HCT116 (cell line): ENCODE measurements at regions not wholly inside any gene's neighbourhood (a gene's known extent, or its start where the extent isn't known, plus 50 kb on each side); places are given as distances from the start of the nearest gene placed in this dataset.
"Not testable (repeated sequence)": the region's sequence is repeated elsewhere in the genome, so short reads cannot be mapped to it uniquely, and the experiment has no call there.

ENCODE experiments used
- ATAC-seq: fragments of 200-7000 bp; cut with Tn5 transposase; 2 replicates; pipeline ENCODE4 v1.9.1; 2020; ENCODE audit warnings: mild to moderate bottlenecking, moderate library complexity
- BruUV-seq: library from RNA; stranded (reverse); fragments of 400-500 nt; replicated peaks from 2 replicates; lab custom pipeline; 2021; lab: Mats Ljungman, UMichigan
- CTCF ChIA-PET: fragments of 300-600 bp; sonication (Branson Sonifier 250); formaldehyde crosslinking; loops from one replicate; lab custom pipeline; 2021; ENCODE audit warnings: antibody characterized with exemption; lab: Charles Lee
- POLR2A ChIA-PET: fragments of 300-600, 350-600 bp; sonication (Branson Sonifier 250); formaldehyde crosslinking; loops from one replicate; lab custom pipeline; 2021; ENCODE audit warnings: antibody characterized with exemption; lab: Charles Lee
- RAD21 ChIA-PET, 2 experiments: fragments of 300-600 bp; sonication (Branson Sonifier 250); formaldehyde crosslinking; loops; one replicate each; lab custom pipeline; 2023; ENCODE audit warnings: low total read pairs in 2 of 2; ENCODE audit not compliant: uncharacterized antibody in 2 of 2, unreplicated experiment in 2 of 2, low non-redundant PET in 1 of 2; lab: Charles Lee
- DNase-seq: peaks from one replicate; pipeline ENCODE4 v3.0.0-alpha.2; 2010; ENCODE audit warnings: low read depth, low spot score
- H2AFZ ChIP-seq: fragments of 200-600 bp; shearing (Covaris generic), sonication (generic); 2 replicates; pipeline ENCODE4 v1.6.1; 2017; ENCODE audit warnings: low read depth, mixed run types, mixed read lengths, antibody characterized with exemption, low read length; ENCODE audit not compliant: poor library complexity, severe bottlenecking
- H3K27ac ChIP-seq: 2 replicates; pipeline ENCODE4 v1.5.1; 2012; ENCODE audit warnings: low read depth, low read length
- H3K27me3 ChIP-seq: fragments of 200-600 bp; sonication (generic); 2 replicates; pipeline ENCODE4 v1.6.1; 2016; ENCODE audit warnings: mixed run types, low read length, mixed read lengths; ENCODE audit not compliant: insufficient read depth
- H3K36me3 ChIP-seq, 2 experiments: fragments of 200-500 bp in 1 of 2; fragments of 200-600 bp in 1 of 2; sonication (Bioruptor generic) in 1 of 2; sonication (generic) in 1 of 2; 2 replicates each; pipeline versions ENCODE4 v1.5.1 to v1.6.1; 2014 to 2016; ENCODE audit warnings: low read length in 2 of 2, inconsistent platforms in 1 of 2, mixed read lengths in 1 of 2, mixed run types in 1 of 2; ENCODE audit not compliant: insufficient read depth in 2 of 2, control insufficient read depth in 1 of 2
- H3K4me1 ChIP-seq, 2 experiments: fragments of 200-600 bp in 1 of 2; sonication (generic) in 1 of 2; 2 replicates each; pipeline versions ENCODE4 v1.5.1 to v1.6.1; 2012 to 2017; ENCODE audit warnings: low read length in 2 of 2, inconsistent platforms in 1 of 2, mild to moderate bottlenecking in 1 of 2, mixed read lengths in 1 of 2, mixed run types in 1 of 2, moderate library complexity in 1 of 2; ENCODE audit not compliant: insufficient read depth in 2 of 2, control insufficient read depth in 1 of 2
- H3K4me2 ChIP-seq: fragments of 200-600 bp; sonication (generic); 2 replicates; pipeline ENCODE4 v1.6.1; 2017; ENCODE audit warnings: mixed run types, low read length, mixed read lengths
- H3K4me3 ChIP-seq, 2 experiments: fragments of 200-600 bp in 1 of 2; sonication (generic) in 1 of 2; replicated peaks in 1 of 2; 2 replicates each; pipeline ENCODE4 v1.5.1; 2011 to 2016; ENCODE audit warnings: low read length in 2 of 2, control low read depth in 1 of 2, low read depth in 1 of 2, mild to moderate bottlenecking in 1 of 2, mixed read lengths in 1 of 2, mixed run types in 1 of 2
- H3K79me2 ChIP-seq: fragments of 200-600 bp; sonication (generic); 2 replicates; pipeline ENCODE4 v1.6.1; 2017; ENCODE audit warnings: mild to moderate bottlenecking, mixed run types, low read length, moderate library complexity, mixed read lengths; ENCODE audit not compliant: insufficient read depth
- H3K9ac ChIP-seq: fragments of 200-600 bp; sonication (generic); 2 replicates; pipeline ENCODE4 v1.6.1; 2016; ENCODE audit warnings: low read length, mixed read lengths
- H3K9me2 ChIP-seq: fragments of 200-600 bp; sonication (generic), shearing (Covaris generic); 2 replicates; pipeline ENCODE4 v1.6.1; 2017; ENCODE audit warnings: mixed run types, mild to moderate bottlenecking, moderate library complexity; ENCODE audit not compliant: insufficient read depth
- H3K9me3 ChIP-seq, 2 experiments: fragments of 200-500 bp in 1 of 2; fragments of 200-600 bp in 1 of 2; sonication (Bioruptor generic) in 1 of 2; sonication (generic) in 1 of 2; 2 replicates each; pipeline ENCODE4 v1.6.1; 2014 to 2017; ENCODE audit warnings: low read length in 2 of 2, mixed read lengths in 2 of 2, inconsistent platforms in 1 of 2, low read depth in 1 of 2, mild to moderate bottlenecking in 1 of 2, mixed run types in 1 of 2, moderate library complexity in 1 of 2; ENCODE audit not compliant: control insufficient read depth in 1 of 2, insufficient read depth in 1 of 2
- H4K20me1 ChIP-seq: fragments of 200-600 bp; sonication (generic), shearing (Covaris generic); 2 replicates; pipeline ENCODE4 v1.6.1; 2017; ENCODE audit warnings: mixed run types, mild to moderate bottlenecking, moderate library complexity; ENCODE audit not compliant: insufficient read depth
- POLR2AphosphoS5 ChIP-seq: IDR thresholded peaks from 2 replicates; pipeline ENCODE4 v1.6.1; 2011; ENCODE audit warnings: mild to moderate bottlenecking, low read depth, low read length, moderate library complexity
- RAD21 ChIP-seq: IDR thresholded peaks from 2 replicates; pipeline ENCODE4 v1.6.1; 2012; ENCODE audit warnings: low read depth, mild to moderate bottlenecking
- SIN3A ChIP-seq: IDR thresholded peaks from 2 replicates; pipeline ENCODE4 v1.6.1; 2012; ENCODE audit warnings: low read depth
- TCF7L2 ChIP-seq: IDR thresholded peaks from 2 replicates; pipeline ENCODE4 v1.7.0; 2011; ENCODE audit warnings: borderline replicate concordance, inconsistent platforms; ENCODE audit not compliant: insufficient read depth, insufficient read length; ENCODE audit errors: extremely low read depth
- intact Hi-C: fragments of 100-400 bp; cut with micrococcal nuclease; formaldehyde crosslinking; loops from 2 replicates; pipeline ENCODE4 v1.10.0; 2022
- TF ChIP-seq, protein P1 (sequence below): IDR thresholded peaks from 2 replicates; pipeline ENCODE4 v1.6.1; 2011; ENCODE audit warnings: mild to moderate bottlenecking, low read length, moderate library complexity; ENCODE audit not compliant: insufficient replicate concordance; ENCODE audit errors: extremely low read depth
- TF ChIP-seq, protein P2 (sequence below): IDR thresholded peaks from 2 replicates; pipeline ENCODE4 v1.6.1; 2012; ENCODE audit warnings: low read depth

DNA sequence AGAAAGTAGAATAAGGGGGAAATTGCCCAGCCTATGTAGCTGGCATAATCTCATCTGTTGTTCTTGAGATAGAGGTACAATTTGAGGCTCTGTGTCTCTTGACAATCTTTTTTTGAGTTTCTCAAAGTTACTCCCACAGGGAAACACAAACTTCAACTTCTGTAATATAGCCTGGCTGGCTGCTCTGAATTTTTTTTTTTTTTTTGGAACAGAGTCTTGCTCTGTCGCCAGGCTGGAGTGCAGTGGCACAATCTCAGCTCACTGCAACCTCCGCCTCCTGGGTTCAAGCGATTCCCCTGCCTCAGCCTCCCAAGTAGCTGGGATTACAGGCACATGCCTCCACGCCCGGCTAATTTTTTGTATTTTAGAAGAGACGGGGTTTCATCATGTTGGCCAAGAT lies 1486.8 kb upstream of the WWC1 start:
- H3K4me1 ChIP-seq, ATAC-seq, H2AFZ ChIP-seq, H3K79me2 ChIP-seq, POLR2A ChIA-PET, CTCF ChIA-PET, H3K4me3 ChIP-seq, H3K4me2 ChIP-seq, DNase-seq, RAD21 ChIA-PET, intact Hi-C loops, H3K9me2 ChIP-seq, H3K9ac ChIP-seq, H3K27ac ChIP-seq, H4K20me1 ChIP-seq, H3K27me3 ChIP-seq, H3K36me3 ChIP-seq, BruUV-seq: not testable (repeated sequence)
- peaks cover 3 to 15% of the 10 kb centered on the region in 2 experiments; a peak in 2 of 4 replicates for H3K9me3 ChIP-seq

DNA sequence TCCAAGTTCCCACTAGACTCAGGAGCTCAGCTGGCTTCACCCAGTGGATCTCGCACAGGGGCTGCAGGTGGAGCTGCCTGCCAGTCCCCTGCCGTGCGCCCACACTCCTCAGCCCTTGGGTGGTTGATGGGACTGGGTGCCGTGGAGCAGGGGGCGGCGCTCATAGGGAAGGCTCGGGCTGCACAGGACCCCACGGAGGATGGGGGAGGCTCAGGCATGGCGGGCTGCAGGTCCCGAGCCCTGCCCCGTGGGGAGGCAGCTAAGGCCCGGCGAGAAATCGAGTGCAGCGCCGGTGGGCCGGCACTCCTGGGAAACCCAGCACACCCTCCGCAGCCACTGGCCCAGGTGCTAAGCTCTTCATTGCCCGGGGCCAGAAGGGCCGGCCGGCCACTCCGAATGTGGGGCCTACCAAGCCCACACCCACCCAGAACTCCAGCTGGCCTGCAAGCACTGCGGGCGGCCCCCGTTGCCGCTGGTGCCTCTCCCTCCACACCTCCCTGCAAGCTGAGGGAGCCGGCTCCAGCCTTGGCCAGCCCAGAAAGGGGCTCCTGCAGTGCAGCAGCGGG lies 1481.3 kb upstream of the WWC1 start:
- intact Hi-C loops, H3K79me2 ChIP-seq, H2AFZ ChIP-seq, H3K27ac ChIP-seq, ATAC-seq, CTCF ChIA-PET, H3K4me2 ChIP-seq, DNase-seq, H3K9me2 ChIP-seq, H3K27me3 ChIP-seq, BruUV-seq, H3K4me1 ChIP-seq, H3K4me3 ChIP-seq, H3K9ac ChIP-seq, RAD21 ChIA-PET, POLR2A ChIA-PET, H4K20me1 ChIP-seq, H3K36me3 ChIP-seq: not testable (repeated sequence)
- H3K9me3 ChIP-seq: peaks cover 9 to 11% of the 10 kb centered on the region in 2 experiments; a peak in 2 of 4 replicates

DNA sequence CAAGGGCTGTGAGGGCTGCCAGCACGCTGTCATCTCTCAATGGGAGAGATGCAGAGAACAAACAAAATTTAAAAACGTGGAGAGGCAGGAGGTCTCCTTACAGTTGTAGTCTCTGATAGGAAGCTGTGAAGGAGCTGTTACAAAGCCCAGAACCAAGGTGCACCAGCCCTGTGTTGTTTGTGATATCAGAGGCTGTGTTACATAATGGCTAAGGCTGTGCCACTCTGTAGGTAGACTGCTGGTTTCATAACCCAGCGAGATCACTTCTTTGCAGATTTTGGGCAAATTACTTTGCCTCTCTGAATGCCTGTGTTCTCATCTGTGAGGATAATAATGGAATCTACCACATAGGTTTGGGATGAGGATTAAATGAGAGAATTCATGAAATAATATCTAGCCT lies 1480.7 kb upstream of the WWC1 start:
- RAD21 ChIA-PET: no interaction called here
- peaks cover 6 to 9% of the 10 kb centered on the region in 2 experiments; a peak in 2 of 4 replicates for H3K9me3 ChIP-seq
- no peaks in the 10 kb centered on the region for H4K20me1 ChIP-seq
- no peak for DNase-seq
- ATAC-seq: no peak
- H3K4me3 ChIP-seq: no peak overlapping the region
- CTCF ChIA-PET: no interaction called here
- no peak overlapping the region for H3K9ac ChIP-seq
- no peak overlapping the region for H3K27ac ChIP-seq
- POLR2A ChIA-PET: no interaction called here
- no TSS peak for BruUV-seq
- intact Hi-C loops: no loop called here
- H3K4me1 ChIP-seq: no peaks in the 10 kb centered on the region
- H2AFZ ChIP-seq: no peak overlapping the region
- H3K9me2 ChIP-seq: no peaks in the 10 kb centered on the region
- H3K36me3 ChIP-seq: no peaks in the 10 kb centered on the region
- no peaks in the 10 kb centered on the region for H3K27me3 ChIP-seq
- no peaks in the 10 kb centered on the region for H3K79me2 ChIP-seq
- H3K4me2 ChIP-seq: no peak overlapping the region
- TF ChIP-seq SIN3A (no peak), RAD21 (no peak), TCF7L2 (no peak), POLR2AphosphoS5 (no peak)
- TF ChIP-seq, protein P1, sequence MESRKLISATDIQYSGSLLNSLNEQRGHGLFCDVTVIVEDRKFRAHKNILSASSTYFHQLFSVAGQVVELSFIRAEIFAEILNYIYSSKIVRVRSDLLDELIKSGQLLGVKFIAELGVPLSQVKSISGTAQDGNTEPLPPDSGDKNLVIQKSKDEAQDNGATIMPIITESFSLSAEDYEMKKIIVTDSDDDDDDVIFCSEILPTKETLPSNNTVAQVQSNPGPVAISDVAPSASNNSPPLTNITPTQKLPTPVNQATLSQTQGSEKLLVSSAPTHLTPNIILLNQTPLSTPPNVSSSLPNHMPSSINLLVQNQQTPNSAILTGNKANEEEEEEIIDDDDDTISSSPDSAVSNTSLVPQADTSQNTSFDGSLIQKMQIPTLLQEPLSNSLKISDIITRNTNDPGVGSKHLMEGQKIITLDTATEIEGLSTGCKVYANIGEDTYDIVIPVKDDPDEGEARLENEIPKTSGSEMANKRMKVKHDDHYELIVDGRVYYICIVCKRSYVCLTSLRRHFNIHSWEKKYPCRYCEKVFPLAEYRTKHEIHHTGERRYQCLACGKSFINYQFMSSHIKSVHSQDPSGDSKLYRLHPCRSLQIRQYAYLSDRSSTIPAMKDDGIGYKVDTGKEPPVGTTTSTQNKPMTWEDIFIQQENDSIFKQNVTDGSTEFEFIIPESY: no peak
- TF ChIP-seq, protein P2, sequence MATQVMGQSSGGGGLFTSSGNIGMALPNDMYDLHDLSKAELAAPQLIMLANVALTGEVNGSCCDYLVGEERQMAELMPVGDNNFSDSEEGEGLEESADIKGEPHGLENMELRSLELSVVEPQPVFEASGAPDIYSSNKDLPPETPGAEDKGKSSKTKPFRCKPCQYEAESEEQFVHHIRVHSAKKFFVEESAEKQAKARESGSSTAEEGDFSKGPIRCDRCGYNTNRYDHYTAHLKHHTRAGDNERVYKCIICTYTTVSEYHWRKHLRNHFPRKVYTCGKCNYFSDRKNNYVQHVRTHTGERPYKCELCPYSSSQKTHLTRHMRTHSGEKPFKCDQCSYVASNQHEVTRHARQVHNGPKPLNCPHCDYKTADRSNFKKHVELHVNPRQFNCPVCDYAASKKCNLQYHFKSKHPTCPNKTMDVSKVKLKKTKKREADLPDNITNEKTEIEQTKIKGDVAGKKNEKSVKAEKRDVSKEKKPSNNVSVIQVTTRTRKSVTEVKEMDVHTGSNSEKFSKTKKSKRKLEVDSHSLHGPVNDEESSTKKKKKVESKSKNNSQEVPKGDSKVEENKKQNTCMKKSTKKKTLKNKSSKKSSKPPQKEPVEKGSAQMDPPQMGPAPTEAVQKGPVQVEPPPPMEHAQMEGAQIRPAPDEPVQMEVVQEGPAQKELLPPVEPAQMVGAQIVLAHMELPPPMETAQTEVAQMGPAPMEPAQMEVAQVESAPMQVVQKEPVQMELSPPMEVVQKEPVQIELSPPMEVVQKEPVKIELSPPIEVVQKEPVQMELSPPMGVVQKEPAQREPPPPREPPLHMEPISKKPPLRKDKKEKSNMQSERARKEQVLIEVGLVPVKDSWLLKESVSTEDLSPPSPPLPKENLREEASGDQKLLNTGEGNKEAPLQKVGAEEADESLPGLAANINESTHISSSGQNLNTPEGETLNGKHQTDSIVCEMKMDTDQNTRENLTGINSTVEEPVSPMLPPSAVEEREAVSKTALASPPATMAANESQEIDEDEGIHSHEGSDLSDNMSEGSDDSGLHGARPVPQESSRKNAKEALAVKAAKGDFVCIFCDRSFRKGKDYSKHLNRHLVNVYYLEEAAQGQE: no peak
